ENCODE measurements at regions not wholly inside any gene's neighbourhood (a gene's known extent, or its start where the extent isn't known, plus 50 kb on each side); places are given as distances from the start of the nearest gene placed in this dataset.
"Not testable (repeated sequence)": the region's sequence is repeated elsewhere in the genome, so short reads cannot be mapped to it uniquely, and the experiment has no call there.

GRCh38 chr20:53738945-53739798 lies 145.5 kb upstream of the ZNF217 start:
- no peak for DNase-seq

- DNase-seq = peak; percentile 80
These were observed 144.7 kb upstream of the ZNF217 start for GRCh38 chr20:53738039-53738944.

GRCh38 chr20:53737396-53738038 lies 143.9 kb upstream of the ZNF217 start:
- DNase-seq = no peak

GRCh38 chr20:53736757-53737395 lies 143.2 kb upstream of the ZNF217 start:
- DNase-seq = no peak

DNA sequence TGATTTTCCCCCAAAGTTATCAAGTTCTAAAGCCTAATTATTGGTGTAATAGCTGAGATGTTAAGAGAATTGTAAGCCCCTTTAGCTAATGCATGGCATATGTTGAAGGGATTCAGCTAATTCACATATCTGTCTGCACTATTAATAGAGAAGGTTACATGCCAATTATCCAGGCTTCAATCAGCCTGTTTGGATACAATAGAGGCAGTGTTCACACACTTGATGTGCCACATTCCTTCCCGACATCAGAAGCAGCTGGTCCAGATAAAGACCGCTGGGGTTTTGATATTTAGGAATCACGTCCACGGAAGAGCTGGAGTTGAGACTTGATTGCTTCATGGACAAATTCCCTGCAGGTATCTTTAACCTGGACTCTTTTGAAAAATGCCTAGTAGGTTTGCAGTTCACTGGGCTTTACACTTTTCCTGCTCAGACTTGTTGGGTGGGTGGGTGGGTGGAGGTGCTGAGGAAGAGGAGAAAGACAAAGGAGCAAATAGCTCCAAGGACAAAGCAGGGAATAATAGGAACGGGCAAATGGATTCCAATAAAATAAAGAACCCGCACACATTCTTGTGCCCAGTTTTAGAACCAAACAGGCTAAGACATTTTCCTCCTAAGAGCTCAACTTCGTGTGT lies 142.6 kb upstream of the ZNF217 start:
- DNase-seq = no peak

GRCh38 chr20:53735536-53736050 lies 142.0 kb upstream of the ZNF217 start:
- no peak for DNase-seq

DNA sequence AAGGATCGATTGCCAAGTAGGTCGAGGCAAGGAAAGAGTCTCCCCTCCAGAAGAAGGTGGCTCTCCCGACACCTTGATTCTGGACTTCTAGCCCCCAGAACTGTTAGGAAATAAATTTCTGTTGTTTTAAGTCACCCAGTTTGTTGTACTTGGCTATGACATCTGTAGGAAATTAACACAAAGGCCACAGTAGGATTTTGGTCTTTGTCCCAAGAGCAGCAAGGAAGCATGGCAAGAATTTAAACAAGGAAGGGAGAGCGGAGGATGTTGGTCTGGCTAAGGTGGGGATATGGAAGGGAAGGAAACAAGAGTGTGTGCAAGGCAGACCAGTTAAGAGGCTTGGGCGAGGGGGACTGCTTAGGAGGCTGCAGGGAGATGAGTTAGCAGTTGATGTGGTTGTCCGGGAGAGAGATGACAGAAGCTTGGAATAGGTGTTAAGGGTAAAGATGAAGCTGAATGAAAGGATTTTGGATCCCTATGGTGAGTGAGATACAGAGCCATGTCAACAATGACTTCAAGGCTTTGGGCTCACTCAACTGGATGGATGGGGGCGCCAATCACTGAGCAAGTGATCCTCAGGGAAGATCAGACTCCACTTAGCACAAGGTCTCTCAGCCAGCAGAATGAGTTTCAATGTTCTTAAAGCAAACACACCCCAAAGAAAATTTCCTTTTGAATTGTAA lies 140.5 kb upstream of the ZNF217 start:
- DNase-seq = no peak

DNA sequence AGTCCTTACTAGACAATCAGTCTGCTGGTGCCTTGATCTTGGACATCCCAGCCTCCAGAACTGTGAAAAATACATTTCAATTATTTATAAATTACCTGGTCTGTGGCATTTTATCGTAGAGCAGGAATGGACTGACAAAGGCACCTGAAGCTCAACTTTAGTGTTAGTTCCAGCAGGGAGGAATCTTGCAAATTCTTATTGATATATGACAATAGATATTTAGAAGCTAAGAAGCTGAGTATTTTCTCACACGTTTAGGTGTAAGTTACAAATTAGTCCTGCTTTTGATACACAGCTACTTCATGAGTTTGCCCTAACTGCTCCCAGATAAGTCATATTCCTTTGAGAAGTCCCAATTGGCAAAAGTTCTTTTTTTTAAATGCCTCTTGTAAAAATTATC lies 138.0 kb upstream of the ZNF217 start:
- DNase-seq = no peak

GRCh38 chr20:53728359-53728758 lies 134.7 kb upstream of the ZNF217 start:
- DNase-seq = no peak

GRCh38 chr20:53727239-53727638 lies 133.6 kb upstream of the ZNF217 start:
- not testable (repeated sequence) for DNase-seq

DNA sequence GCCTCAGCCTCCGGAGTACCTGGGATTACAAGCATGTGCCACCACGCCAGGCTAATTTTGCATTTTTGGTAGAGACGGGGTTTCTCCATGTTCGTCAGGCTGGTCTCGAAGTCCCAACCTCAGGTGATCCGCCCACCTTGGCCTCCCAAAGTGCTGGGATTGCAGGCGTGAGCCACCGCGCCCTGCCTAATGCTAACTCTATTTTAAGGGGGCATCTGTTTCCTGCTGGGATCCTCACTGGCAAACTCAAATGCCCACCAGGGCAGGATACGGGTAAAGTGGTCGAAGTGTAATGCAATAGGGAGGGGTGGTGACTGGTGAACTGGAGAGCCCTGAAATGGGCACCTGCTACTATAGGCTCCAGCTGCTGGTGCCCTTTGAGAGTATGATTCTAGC lies 131.9 kb upstream of the ZNF217 start:
- DNase-seq = no peak

- no peak for DNase-seq
These were observed 130.0 kb upstream of the ZNF217 start for GRCh38 chr20:53723621-53724020.

- DNase-seq = no peak
These were observed 129.4 kb upstream of the ZNF217 start for GRCh38 chr20:53723045-53723444.

DNA sequence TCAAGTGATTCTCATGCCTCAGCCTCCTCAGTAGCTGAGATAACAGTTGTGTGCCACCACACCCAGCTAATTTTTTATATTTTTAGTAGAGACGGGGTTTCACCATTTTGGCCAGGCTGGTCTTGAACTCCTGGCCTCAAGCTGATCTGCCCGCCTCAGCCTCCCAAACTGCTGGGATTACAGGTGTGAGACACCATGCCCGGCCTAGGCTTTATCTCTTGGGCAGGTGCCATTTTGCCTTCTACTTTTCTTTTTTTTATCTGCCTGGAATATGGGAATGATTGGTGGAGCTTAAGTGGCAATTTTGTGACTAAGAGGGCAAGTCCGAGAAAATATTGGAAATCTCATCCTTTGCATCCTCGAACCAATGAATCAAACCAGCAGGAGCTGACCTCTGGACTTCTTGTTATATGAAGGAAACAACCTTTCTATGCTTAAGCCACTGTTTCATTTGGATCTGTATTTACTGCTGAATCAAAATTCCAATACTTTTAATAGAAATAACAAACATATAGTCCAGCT lies 128.9 kb upstream of the ZNF217 start:
- DNase-seq = no peak

- not testable (repeated sequence) for DNase-seq
These were observed 127.9 kb upstream of the ZNF217 start for GRCh38 chr20:53721445-53721963.

DNA sequence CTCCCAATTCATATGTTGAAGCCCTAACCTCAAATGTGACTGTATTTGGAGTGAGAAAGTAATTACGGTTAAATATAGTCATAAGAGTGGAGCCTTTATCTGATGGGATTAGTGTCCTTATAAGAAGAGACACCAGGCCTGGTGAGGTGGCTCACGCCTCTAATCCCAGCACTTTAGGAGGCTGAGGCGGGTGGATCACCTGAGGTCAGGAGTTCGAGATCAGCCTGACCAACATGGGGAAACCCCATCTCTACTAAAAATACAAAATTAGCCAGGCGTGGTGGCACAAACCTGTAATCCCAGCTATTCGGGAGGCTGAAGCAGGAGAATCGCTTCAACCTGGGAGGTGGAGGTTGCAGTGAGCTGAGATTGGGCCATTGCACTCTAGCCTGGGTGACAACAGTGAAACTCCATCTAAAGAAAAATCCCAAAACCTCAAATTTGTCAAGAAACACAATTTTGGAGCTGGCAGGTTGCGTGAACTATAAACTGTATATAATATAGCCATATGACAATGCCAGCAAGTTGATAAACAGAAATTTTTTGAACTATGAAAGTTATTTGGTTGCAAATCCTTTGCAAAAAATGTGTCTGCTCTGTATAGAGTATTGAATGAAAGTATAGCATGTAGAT lies 125.6 kb upstream of the ZNF217 start:
- not testable (repeated sequence) for DNase-seq

DNA sequence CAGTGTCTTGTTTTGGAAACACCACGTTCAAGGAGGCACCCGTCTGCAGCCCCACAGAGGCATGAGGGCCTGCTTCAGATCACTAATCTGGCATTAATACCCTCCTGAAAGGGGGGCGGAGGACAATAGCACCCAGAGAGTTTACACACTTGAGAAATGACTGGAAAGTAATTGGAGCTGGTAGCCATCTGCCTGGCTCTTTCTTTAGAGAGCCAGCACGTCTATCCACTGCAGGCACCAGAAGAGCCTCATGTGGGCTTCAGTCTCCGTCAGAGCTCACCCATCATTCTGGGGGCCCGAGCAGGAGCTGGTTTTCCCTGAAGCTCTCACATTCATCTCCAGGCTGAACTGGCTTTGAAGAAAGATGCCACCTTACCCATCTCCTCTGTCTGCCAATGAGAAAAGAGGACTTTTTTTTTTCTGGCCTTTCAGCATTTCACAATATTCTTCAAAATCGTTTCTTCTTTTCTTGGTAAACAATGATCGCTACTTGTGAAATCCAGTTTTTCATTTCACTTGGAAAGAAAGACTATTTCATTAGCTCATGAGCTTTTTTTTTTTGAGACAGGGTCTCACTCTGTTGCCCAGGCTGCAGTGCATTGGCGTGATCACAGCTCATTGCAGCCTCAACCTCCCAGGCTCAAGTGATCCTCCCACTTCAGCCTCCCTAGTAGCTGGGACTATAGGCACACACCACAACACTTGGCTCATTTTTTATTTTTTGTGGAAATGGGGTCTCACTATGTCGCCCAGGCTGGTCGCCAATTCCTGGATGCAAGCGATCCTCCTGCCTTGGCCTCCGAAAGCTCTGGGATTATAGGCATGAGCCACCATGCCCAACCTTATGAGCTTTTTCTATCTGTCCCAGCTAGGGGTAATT lies 124.7 kb upstream of the ZNF217 start:
- DNase-seq = no peak

GRCh38 chr20:53716395-53716794 lies 122.8 kb upstream of the ZNF217 start:
- no peak for DNase-seq

DNA sequence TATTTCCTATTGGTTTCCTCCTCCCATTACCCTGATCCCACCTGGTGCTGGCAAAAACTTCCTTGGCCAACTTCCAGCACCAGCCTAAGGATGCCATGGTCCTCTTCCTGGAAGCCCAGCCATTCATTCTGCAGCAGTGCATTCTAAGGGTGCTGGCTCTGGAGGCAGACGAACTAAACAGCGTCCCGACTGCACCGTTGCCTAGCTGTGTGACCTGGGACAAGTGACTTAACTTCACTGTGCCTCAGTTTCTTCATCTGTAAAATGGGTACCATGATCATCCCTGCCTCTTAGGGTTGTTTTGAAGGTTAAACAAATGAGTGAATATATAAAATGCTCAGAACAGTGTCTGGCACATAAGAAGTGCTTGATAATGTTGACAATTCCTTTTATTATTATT lies 120.9 kb upstream of the ZNF217 start:
- DNase-seq = no peak
